HG03571 (cell line): ENCODE measurements at regions not wholly inside any gene's neighbourhood (a gene's known extent, or its start where the extent isn't known, plus 50 kb on each side); places are given as distances from the start of the nearest gene placed in this dataset.

Source experiments
- ATAC-seq: cut with Tn5 transposase; IDR thresholded peaks from one replicate; pipeline ENCODE4 v1.9.1; 2021; ENCODE audit not compliant: unreplicated experiment

DNA sequence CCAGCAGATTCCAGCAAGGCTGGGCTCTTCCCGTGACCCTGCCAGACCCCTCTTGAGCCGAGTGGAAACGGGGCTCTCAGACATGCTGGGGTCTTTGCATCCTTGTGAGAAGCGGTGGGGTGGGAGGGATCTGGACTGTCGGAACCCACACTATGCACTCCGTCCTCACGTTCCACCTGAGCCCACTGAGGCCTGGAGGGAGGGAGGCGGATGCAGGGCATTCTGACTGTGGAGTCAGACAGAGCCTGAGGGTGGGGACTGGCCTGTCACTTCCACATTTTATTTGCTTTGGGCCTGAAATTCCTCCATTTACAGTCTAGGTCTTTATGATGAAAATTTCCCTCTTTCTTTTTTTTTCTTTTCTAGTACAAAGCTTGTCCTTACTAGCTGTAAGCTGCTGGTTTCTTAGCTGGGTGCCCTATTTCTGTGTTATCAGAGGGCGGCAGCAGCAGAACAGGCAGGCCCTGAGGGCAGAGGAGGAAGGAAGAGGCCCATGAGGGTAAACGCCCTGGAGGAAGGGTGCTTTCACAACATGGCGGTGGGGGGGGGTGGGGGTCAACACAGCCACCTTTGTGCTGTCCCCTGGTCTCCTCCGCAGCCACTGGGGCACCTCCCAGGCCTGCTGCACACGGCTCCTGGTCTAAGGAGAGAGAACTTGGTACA is 373.5 kb upstream of the MYT1L start:
- no peak for ATAC-seq

DNA sequence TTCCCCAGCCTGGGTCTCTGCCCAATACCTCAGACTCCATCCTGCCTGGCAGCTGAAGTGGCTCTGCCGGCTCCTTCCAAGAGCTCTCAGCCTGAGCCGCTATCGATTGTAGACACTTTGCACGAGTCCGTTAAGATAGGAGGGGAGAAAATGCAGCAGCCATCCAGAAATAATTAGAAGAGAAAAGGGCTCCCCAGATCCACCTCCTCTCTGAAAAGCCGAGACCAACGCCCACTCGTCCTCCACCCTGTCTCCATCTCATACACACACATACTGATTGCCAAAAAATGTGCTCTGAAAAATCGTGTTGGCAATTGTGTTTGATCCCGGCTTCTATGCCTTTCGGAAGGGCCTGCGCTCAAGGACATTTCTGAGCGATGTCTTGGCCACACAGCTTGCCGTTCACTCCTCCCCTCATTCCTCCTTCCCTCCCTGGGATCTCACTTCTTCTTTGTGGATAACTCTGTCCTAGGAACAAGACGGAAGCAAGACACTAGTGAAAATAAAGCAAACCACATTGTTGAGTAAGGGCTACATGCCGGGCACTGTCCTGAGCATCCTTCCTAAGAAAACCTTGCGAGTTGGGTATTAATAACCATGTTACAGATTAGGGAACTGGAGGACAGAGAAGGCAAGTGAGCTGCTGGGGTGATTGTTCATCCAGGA is 372.8 kb upstream of the MYT1L start:
- ATAC-seq, result no peak

DNA sequence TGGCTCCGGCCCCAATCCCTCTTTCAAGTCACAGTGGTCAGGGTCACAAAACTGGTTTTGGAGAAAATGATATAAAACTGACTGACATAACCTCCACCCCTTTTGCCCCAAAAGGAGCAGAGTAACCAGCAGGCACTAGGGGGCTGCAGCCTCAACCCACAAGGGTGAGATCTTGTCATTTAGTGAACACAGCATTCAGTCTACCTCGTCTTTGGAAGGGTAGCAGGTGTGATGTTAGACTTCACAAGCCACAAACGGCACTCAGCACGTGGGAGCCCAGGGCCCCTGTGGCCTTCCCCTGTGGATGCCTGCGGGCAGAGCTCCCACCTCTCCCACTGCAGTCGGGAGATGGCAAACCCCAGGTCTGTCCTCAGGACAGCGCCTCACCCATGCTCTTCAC is 372.1 kb upstream of the MYT1L start:
- no peak for ATAC-seq

DNA sequence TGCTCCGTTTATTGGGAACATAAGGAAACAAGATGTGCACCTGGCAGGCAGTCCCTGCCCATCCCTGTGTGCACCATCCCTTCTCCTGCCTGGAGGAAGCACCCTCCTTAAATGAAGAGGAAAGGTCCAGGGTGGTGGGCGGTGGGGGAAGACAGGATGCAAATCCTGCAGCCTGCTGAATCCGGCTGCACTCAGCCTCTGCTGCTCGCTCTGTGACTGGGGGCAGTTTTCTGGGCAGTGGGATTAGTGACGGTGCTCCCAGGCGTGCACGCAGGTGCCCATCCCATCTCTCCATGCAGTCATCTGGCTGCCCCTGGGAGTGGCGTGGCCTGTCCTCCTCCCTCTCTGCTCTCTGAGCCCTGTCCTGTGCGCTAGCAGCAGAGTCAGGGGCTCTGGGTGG is 371.3 kb upstream of the MYT1L start:
- ATAC-seq, result no peak

DNA sequence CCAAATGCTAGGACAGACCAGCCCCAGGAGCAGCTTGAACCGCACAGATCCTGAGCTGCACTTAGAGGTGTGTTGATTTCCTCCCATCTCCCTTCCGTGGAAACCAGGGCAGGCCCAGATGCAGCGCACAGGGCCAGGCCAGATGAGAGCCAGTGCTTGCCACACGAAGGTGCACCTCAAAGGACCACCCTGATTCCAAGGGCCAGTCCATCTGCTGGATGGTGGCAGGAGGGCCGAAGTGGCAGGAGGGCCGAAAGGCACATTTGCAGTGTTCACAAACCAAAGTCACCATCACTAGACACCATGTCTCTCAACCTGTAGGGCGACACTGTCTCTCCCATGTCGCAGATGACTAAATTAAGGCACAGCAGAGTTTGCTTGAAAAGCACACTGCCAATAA is 370.7 kb upstream of the MYT1L start:
- no peak for ATAC-seq

DNA sequence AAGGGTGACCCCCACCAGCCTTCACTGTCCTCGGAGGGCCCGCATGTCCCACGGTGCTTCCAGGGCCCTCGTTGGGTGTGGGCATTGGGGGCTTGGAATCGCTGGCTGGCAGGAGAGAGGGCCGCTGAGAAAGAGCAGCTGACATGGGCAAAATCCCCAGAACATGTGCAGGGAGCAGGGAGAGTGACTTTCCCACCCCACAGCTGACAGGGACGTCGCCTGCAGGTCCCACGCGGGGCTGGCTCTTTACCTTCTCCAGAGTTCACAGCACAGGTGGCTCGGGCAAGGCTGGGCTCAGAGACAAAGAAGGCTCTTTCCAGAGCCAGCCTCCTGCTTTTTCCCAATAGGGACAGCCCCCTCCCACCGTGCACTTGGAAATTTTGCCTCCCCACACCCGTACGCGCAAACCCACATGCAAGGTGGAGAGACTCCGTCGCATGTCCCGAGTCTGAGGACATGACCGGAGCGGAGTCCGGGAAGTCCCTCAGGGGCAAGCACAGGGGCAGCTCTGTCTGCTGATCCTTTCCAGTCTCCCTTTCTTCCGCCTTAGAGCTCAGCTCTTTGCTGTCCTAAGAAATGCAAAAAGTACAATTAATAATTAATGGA is 370.2 kb upstream of the MYT1L start:
- no peak for ATAC-seq

DNA sequence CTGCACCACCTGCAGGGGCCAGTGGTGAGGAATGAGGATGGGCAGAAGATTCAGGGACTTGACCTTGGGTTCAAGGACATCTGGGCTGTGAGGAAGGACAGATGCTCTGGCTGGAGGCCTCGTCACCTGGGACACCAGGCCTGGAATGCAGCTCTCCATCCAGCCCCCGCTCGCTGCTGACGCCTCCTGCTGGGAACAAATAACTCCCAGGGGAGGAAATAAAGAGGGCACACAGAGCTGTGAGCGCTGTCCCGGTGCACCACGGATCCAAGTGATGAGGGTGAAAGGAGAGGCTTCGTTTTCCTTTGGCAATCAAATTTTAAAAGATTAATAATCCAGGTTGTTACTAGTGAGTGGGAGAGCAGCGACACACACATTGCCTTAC is 368.0 kb upstream of the MYT1L start:
- no peak for ATAC-seq

DNA sequence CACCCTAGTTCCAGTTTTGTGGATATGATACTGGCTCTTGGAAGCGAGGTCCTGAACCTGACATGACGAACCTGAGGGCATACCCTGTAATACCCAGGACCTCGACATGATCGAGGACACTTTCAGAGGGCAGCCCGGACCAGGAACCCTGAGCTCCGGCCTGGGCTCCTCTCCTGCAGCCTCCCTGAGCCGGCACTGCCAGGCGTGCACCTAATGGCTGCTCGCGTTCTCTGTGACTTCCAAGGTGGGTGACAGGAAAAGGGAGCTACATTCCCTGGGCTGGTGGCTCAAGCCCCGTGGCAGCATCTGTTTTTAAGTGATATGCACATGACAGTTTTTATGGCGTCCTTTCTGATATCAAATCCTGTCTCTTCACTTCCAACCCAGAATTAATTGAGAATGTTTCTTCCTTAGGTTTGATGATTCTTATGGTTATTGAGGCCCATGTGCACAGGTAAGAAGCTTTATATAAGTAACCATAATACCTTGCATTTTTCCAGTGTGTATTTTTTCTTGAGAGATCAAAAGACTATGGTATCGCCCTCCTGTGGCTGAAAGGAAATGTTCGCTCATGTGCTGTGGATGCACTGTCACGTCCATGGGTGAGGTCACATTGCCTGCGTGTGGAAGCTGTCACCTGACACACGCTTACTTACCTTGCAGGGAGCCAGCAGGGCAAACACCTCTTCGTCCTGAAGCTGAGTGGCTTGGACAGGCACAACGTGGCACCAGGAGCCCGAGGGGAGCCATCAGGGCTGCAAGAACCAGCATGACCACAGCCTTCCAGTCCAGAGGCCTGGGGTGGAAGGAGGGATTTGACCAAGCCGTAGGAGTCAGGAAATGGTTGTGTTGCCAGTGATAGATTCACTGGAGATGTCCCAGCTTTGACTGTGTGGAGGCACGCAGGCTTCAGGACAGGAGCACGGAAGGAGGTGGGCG is 367.4 kb upstream of the MYT1L start:
- ATAC-seq, result no peak

DNA sequence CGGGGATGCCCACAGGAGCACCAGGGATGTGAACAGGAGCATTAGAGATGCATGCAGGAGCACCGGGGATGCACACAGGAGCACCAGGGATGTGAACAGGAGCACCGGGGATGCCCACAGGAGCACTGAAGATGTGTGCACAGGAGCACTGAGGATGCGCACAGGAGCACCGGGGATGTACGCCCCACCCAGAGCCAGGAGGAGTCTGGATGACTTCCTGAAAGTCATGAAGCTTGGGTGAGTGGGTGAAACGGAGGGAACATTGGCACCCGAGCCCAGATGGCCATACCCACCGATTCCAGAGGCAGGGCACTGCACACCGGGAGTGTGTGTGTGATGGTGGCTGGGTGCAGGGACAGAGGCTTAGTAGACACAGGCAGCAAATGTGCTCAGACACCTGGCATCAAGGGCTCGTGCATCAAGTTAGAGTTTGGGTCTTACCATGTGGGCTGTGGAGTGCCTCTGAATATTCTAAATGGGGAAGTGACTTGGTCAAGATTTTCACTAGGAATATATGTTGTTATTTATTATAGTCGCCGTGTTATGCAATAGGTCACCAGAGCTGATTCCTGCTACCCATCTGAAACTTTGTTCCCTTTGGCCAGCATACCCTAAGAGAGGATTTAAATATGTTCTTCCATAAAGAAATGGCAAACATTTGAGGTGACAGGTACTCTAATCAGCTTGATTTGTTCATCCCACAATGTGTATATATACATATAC is 365.8 kb upstream of the MYT1L start:
- no peak for ATAC-seq

DNA sequence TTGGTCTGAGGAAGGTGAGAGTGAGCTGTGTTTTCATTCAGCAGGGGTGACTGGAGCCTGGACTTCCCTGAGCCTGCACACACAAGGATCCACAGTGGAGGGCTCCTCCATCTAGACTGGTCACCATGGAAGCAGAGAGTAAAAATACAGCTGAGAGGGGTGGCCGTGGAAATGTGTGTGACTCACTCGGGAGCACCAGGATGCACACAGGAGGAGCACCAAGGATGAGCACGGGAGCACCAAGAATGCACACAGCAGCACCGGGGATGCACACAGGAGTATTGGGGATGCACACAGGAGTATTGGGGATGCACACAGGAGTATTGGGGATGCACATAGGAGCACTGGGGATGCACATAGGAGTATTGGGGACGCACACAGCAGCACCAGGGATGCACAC is 365.2 kb upstream of the MYT1L start:
- no peak for ATAC-seq

DNA sequence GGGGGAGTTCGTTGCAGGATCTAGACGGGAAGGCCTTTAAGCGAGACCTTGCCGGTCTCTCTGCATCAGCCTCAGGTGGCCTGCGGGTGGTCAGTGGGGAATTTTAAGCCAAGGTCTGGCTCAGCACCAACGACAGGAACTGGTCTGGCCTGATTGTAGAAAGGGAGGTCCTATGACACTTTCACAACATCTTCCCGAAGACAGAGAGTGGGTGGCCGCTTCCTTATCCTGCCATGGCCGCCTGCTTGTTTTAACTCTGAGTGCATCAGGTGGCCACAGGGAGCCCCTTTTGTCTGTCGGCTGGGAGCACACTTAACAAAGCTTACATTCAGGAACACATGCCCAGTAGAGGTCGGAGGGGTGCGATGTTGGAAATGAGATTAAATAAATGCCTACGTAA is 363.7 kb upstream of the MYT1L start:
- no peak for ATAC-seq

DNA sequence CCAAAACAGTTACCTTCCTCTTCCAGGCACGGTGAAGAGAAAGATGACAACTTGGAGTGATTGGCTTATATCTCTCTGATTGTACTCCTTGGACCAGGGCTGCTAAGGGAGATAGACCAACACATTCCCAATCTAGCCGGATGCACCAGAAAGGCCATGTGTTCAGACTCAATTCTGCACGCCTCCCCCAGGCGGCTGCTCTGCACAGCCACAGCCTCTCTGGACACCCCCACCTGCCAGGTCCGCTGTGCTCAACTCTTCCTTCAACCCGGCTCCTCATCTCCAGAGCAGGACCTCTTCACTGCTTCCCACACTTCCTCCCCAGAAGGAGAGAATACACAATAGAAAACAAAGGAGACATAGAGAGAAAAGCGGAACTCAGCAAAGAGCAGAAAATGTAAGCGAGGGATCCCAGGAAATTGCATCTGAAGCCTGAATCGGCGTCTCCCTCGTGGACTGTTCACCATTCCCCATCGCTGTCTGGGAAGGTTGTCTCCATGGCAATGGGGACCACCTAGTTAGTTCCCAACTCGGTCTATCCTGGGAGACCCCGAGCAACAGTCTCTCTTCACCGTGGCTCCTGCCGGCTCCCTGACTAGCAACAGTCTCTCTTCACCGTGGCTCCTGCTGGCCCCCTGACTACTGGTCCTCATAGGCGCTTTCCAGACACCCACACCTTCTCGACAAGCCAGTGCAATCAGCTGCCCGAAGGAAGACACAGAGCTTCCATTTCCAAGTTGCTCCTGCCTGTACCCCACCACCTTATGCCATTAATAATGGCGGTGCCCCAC is 361.7 kb upstream of the MYT1L start:
- ATAC-seq, result no peak

DNA sequence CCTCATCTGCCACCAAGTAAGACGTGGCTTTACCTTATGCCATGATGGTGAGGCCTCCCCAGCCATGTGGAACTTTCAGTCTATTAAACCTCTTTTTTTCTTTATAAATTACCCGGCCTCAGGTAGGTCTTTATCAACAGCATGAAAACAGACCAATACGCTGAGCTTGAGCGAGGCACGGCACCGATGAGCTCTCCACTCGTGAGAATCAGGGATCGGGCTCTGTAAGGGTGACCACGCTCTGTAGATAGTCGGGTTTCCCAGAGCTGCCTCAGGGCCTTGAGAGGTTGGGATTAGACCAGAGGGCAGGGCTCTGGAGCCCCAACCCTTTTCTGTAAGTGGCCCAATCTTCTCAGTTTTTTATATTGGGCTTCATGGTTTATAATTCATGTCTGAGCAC is 360.3 kb upstream of the MYT1L start:
- no peak for ATAC-seq

DNA sequence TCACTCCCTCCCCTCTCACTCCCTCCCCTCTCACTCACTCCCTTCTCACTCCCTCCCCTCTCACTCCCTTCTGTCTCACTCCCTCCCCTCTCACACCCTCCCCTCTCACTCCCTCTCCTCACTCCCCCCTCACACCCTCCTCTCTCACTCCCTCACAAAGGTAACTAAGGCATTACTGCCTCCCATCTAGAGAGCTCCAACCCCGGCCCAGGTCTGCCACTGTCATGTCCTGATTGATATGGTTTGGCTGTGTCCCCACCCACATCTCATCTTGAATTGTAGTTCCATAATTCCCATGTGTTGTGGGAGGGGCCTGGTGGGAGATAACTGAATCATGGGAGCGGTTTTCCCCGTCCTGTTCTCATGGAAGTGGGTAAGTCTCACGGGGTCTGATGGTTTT is 359.9 kb upstream of the MYT1L start:
- ATAC-seq, result no peak

DNA sequence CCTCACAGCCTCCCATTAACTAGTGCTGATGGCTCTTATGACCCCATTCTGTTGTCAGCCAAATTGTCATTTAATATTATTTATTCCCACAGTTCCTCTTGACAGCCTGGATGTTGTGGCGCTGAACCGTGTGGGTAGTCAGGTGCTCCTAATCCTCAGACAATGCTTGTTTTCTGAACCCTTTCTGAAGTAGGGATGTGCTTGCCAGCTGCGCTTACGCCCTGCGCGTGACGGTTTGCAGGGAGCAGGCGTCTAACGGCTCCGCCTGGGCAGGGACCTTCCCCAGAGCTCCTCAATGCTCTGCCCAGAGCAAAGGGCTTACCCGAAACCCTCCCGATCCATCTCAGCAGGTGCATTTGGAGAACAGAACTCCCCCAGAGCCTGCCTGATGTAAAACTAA is 358.2 kb upstream of the MYT1L start:
- no peak for ATAC-seq

DNA sequence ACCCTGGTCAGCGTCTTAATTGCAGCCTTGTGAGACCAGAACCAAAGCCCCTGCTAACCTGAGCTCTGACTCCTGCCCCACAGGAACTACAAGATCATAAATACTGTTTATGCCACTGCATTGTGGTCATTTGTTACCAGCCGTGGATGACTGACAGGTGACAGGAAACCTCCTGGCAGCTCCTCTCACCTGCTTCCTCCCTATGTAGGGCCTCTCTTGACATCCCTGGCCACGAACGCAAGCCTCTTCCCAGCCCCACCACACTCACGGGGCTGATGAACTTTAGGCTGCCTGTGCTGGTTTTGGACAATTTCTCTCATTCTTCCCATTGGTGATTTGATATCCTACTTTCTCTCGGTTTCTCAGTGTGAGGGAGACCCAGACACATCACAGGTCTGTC is 357.2 kb upstream of the MYT1L start:
- ATAC-seq, result no peak

DNA sequence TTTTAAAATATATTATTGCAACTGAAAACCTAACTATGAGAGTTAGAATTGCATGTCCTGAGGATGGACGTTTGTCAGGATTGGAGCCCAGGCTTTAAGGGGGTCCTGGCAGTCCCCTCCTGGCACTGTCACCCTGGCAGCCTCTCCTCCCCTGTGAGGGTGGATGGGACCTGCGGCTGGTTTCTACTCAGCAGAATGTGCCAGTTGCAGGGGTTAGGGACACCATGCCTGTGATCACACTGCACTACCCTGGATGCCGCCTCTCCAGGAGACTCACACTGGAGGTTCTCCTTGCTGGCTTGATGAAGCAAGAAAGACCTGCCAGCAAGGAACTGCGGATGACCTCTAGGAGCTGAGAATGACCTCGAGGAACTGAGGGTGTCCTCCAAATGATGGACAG is 356.7 kb upstream of the MYT1L start:
- no peak for ATAC-seq

DNA sequence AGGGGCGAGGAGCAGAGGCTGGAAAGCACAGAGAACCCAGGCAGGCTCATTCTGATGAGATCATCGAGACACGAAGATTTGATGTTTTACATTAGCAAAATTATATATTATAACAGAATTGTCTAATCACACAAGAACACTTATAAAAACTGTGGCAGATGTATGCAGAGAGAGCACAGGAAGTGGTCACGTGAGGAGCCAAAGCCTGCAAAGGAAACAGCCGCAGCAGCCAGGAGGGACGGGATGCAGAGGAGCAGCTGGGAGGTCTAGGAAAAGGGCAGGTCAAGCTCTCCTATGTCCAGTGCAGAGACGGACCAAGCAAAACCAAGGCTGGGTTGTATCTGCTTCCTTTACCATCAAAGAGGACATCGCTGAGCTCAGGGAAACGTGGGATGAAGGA is 355.1 kb upstream of the MYT1L start:
- ATAC-seq, result no peak

DNA sequence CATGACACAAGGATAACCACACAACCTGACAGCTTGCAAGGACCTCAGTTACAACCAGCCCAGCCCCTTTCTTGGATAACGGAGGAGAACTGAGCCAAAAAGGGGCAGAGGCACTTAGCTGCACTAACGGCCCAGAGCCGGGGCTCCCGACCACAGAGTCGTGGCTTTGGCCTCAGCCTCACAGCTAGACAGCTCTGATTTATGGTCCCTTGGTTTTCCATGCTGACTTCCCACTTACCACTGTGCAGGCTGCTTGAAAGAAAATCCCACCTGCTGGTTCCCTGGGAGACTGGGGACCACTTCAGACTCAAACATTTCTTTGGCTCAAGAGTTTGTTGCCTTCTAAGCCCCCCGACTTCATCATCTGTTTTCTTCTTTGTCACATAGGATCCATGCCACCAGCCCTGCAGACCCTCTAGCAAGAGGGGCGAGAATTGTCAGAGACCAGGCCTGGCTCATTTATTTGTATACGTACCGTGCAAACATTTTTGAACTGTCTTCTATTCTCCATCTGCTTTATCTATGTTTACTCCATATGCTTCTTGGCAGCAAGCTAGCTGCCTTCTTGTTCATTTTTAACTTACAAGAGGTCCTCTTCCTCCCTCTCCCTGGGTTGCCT is 352.6 kb upstream of the MYT1L start:
- ATAC-seq, result no peak
